ENCODE measurements at regions not wholly inside any gene's neighbourhood (a gene's known extent, or its start where the extent isn't known, plus 50 kb on each side); places are given as distances from the start of the nearest gene placed in this dataset.

GRCh38 chr19:29303069-29303718, 90.2 kb upstream of the UQCRFS1 start:
- H3K9me3 ChIP-seq (ENCODE audit: control insufficient read depth, insufficient read depth, low read depth, low read length) = no peaks in the 10 kb centered on the region
- in situ Hi-C loops (cut with HindIII; ENCODE audit: low pct_unique_long_range_greater_than_20kb, low sequenced_read_pairs) = no loop called here
- BruUV-seq (replicated peaks) = no TSS peak
- H3K27me3 ChIP-seq (ENCODE audit: control insufficient read depth, insufficient read depth, low read length) = peaks cover 18% of the 10 kb centered on the region
- DNase-seq (ENCODE audit: low read depth, low spot score) (no peak), ATAC-seq (no peak)
- H3K4me3 ChIP-seq (ENCODE audit: low read depth in 2 of 2, low read length in 2 of 2) = no peak overlapping the region
- intact Hi-C loops (cut with micrococcal nuclease; ENCODE audit: unreplicated experiment) = no loop called here
- CTCF ChIA-PET = no interaction called here
- H3K4me1 ChIP-seq (ENCODE audit: control insufficient read depth, insufficient read depth, low read length) = no peaks in the 10 kb centered on the region
- no peak overlapping the region for H3K27ac ChIP-seq (ENCODE audit: low read length)
- TF ChIP-seq SIN3A (IDR thresholded peaks at IDR 0.05; ENCODE audit: borderline replicate concordance, insufficient read depth, low read depth, low read length) = no peak
- TF ChIP-seq REST (IDR thresholded peaks at IDR 0.05; ENCODE audit: insufficient read depth in 1 of 2, low read depth in 2 of 2, low read length in 1 of 2) = no peak
- TF ChIP-seq CTCF (IDR thresholded peaks at IDR 0.05) = no peak
- TF ChIP-seq POLR2AphosphoS5 (IDR thresholded peaks at IDR 0.05; ENCODE audit: low read depth, low read length) = no peak
- TF ChIP-seq TCF7L2 (IDR thresholded peaks at IDR 0.05; ENCODE audit: low read depth, low read length) = no peak
- H3K36me3 ChIP-seq (ENCODE audit: control insufficient read depth, insufficient read depth, low read length) = no peaks in the 10 kb centered on the region
- POLR2A ChIA-PET = interaction anchor here (0.6 kb wide), 2 partner anchors 57 to 81 kb away, joined by 3 to 5 read pairs; no protein-coding TSS in a partner anchor

GRCh38 chr19:29303719-29304090, 90.8 kb upstream of the UQCRFS1 start:
- POLR2A ChIA-PET = interaction anchor here (0.6 kb wide), 1 partner anchor 80 kb away, joined by 3 read pairs; no protein-coding TSS in a partner anchor
- no TSS peak for BruUV-seq (replicated peaks)
- no peak overlapping the region for H3K4me3 ChIP-seq (ENCODE audit: low read depth in 2 of 2, low read length in 2 of 2)
- peak; percentile 30; the same call in 1 of the 2 replicates for ATAC-seq
- no peak overlapping the region for H3K27ac ChIP-seq (ENCODE audit: low read length)
- DNase-seq (ENCODE audit: low read depth, low spot score) = no peak
- H3K27me3 ChIP-seq (ENCODE audit: control insufficient read depth, insufficient read depth, low read length) = peaks cover 20% of the 10 kb centered on the region
- intact Hi-C loops (cut with micrococcal nuclease; ENCODE audit: unreplicated experiment) (no loop called here), in situ Hi-C loops (cut with HindIII; ENCODE audit: low pct_unique_long_range_greater_than_20kb, low sequenced_read_pairs) (no loop called here)
- no peak for TF ChIP-seq TCF7L2 (IDR thresholded peaks at IDR 0.05; ENCODE audit: low read depth, low read length)
- no peak for TF ChIP-seq SIN3A (IDR thresholded peaks at IDR 0.05; ENCODE audit: borderline replicate concordance, insufficient read depth, low read depth, low read length)
- no peaks in the 10 kb centered on the region for H3K9me3 ChIP-seq (ENCODE audit: control insufficient read depth, insufficient read depth, low read depth, low read length)
- H3K4me1 ChIP-seq (ENCODE audit: control insufficient read depth, insufficient read depth, low read length) = no peaks in the 10 kb centered on the region
- no peaks in the 10 kb centered on the region for H3K36me3 ChIP-seq (ENCODE audit: control insufficient read depth, insufficient read depth, low read length)
- CTCF ChIA-PET = no interaction called here

- in situ Hi-C loops (cut with HindIII; ENCODE audit: low pct_unique_long_range_greater_than_20kb, low sequenced_read_pairs) = no loop called here
- peaks cover 22% of the 10 kb centered on the region for H3K27me3 ChIP-seq (ENCODE audit: control insufficient read depth, insufficient read depth, low read length)
- ChIA-PET CTCF (no interaction called here), POLR2A (no interaction called here)
- no peak overlapping the region for H3K27ac ChIP-seq (ENCODE audit: low read length)
- no peaks in the 10 kb centered on the region for H3K36me3 ChIP-seq (ENCODE audit: control insufficient read depth, insufficient read depth, low read length)
- no TSS peak for BruUV-seq (replicated peaks)
- ATAC-seq = no peak
- no peak for TF ChIP-seq CTCF (IDR thresholded peaks at IDR 0.05)
- TF ChIP-seq REST (IDR thresholded peaks at IDR 0.05; ENCODE audit: insufficient read depth in 1 of 2, low read depth in 2 of 2, low read length in 1 of 2) = no peak
- TF ChIP-seq SIN3A (IDR thresholded peaks at IDR 0.05; ENCODE audit: borderline replicate concordance, insufficient read depth, low read depth, low read length) = no peak
- TF ChIP-seq TCF7L2 (IDR thresholded peaks at IDR 0.05; ENCODE audit: low read depth, low read length) = no peak
- no peak for TF ChIP-seq POLR2AphosphoS5 (IDR thresholded peaks at IDR 0.05; ENCODE audit: low read depth, low read length)
- no peak overlapping the region for H3K4me3 ChIP-seq (ENCODE audit: low read depth in 2 of 2, low read length in 2 of 2)
- no peaks in the 10 kb centered on the region for H3K9me3 ChIP-seq (ENCODE audit: control insufficient read depth, insufficient read depth, low read depth, low read length)
- H3K4me1 ChIP-seq (ENCODE audit: control insufficient read depth, insufficient read depth, low read length) = no peaks in the 10 kb centered on the region
- DNase-seq (ENCODE audit: low read depth, low spot score) = no peak
- intact Hi-C loops (cut with micrococcal nuclease; ENCODE audit: unreplicated experiment) = no loop called here
These were observed 92.3 kb upstream of the UQCRFS1 start for GRCh38 chr19:29305268-29305667.
